WTC11 (cell line): ENCODE measurements at regions not wholly inside any gene's neighbourhood (a gene's known extent, or its start where the extent isn't known, plus 50 kb on each side); places are given as distances from the start of the nearest gene placed in this dataset.

Source experiments
- ATAC-seq: fragments of 200-7000 bp; cut with Tn5 transposase; 2 replicates; pipeline ENCODE4 v1.10.0; 2021; ENCODE audit warnings: mild to moderate bottlenecking, moderate library complexity
- CTCF ChIA-PET: fragments of 300-600 bp; sonication (Branson Sonifier 250); formaldehyde crosslinking; loops from one replicate; lab custom pipeline; 2021; ENCODE audit warnings: antibody characterized with exemption; lab: Charles Lee
- POLR2A ChIA-PET: fragments of 350-600 bp; sonication (Branson Sonifier 250); formaldehyde crosslinking; loops from one replicate; lab custom pipeline; 2021; ENCODE audit warnings: antibody characterized with exemption; lab: Charles Lee
- DNase-seq: peaks from one replicate; pipeline ENCODE4 v3.0.0; 2021; ENCODE audit warnings: low spot score
- H3K27ac Mint-ChIP-seq: 2 replicates; pipeline ENCODE4 v1.8.0; 2021; ENCODE audit warnings: mixed read lengths
- H3K27me3 Mint-ChIP-seq: 2 replicates; pipeline ENCODE4 v1.8.0; 2021; ENCODE audit warnings: low read depth, mild to moderate bottlenecking, moderate library complexity, mixed read lengths
- H3K36me3 Mint-ChIP-seq: 2 replicates; pipeline ENCODE4 v1.8.0; 2021; ENCODE audit warnings: mixed read lengths
- H3K4me1 Mint-ChIP-seq: 2 replicates; pipeline ENCODE4 v1.8.0; 2022; ENCODE audit warnings: mixed read lengths
- H3K4me3 Mint-ChIP-seq: 2 replicates; pipeline ENCODE4 v1.8.0; 2021; ENCODE audit warnings: mild to moderate bottlenecking, moderate library complexity, mixed read lengths
- H3K9me3 Mint-ChIP-seq: 2 replicates; pipeline ENCODE4 v1.8.0; 2021; ENCODE audit warnings: mixed read lengths
- E2F1 ChIP-seq: sonication (generic); formaldehyde crosslinking; IDR thresholded peaks from 2 replicates; pipeline ENCODE4 v1.8.0; 2022; ENCODE audit warnings: mild to moderate bottlenecking, missing genetic modification reagents
- E2F5 ChIP-seq: sonication (generic); formaldehyde crosslinking; IDR thresholded peaks from 2 replicates; pipeline ENCODE4 v1.8.1; 2022; ENCODE audit warnings: mild to moderate bottlenecking, moderate library complexity, missing genetic modification reagents
- ETV6 ChIP-seq: sonication (generic); formaldehyde crosslinking; IDR thresholded peaks from 2 replicates; pipeline ENCODE4 v1.8.1; 2022; ENCODE audit warnings: mild to moderate bottlenecking, missing genetic modification reagents
- FOXJ3 ChIP-seq: sonication (generic); formaldehyde crosslinking; IDR thresholded peaks from 2 replicates; pipeline ENCODE4 v1.9.0; 2021; ENCODE audit warnings: missing genetic modification reagents, mild to moderate bottlenecking, borderline replicate concordance
- MAX ChIP-seq: sonication (generic); formaldehyde crosslinking; IDR thresholded peaks from 2 replicates; pipeline ENCODE4 v1.8.0; 2022; ENCODE audit warnings: mild to moderate bottlenecking, missing genetic modification reagents
- NR1H2 ChIP-seq: sonication (generic); formaldehyde crosslinking; IDR thresholded peaks from 2 replicates; pipeline ENCODE4 v1.9.0; 2021; ENCODE audit warnings: mild to moderate bottlenecking, moderate library complexity, missing genetic modification reagents
- PRDM15 ChIP-seq: sonication (generic); formaldehyde crosslinking; IDR thresholded peaks from 2 replicates; pipeline ENCODE4 v1.8.0; 2022; ENCODE audit warnings: missing genetic modification reagents
- RELA ChIP-seq: sonication (generic); formaldehyde crosslinking; IDR thresholded peaks from 2 replicates; pipeline ENCODE4 v1.8.1; 2022; ENCODE audit warnings: missing genetic modification reagents, mild to moderate bottlenecking, borderline replicate concordance
- RORB ChIP-seq: fragments of 250-450 bp; sonication (Bioruptor Pico); IDR thresholded peaks from 2 replicates; pipeline ENCODE4 v1.9.0; 2021; ENCODE audit warnings: mild to moderate bottlenecking
- SMAD4 ChIP-seq: sonication (generic); formaldehyde crosslinking; IDR thresholded peaks from 2 replicates; pipeline ENCODE4 v1.8.0; 2022; ENCODE audit warnings: mild to moderate bottlenecking, missing genetic modification reagents
- SOX15 ChIP-seq: fragments of 250-450 bp; sonication (Bioruptor Pico); IDR thresholded peaks from 2 replicates; pipeline ENCODE4 v1.9.0; 2021; ENCODE audit warnings: mild to moderate bottlenecking
- TEAD4 ChIP-seq: sonication (generic); formaldehyde crosslinking; IDR thresholded peaks from 2 replicates; pipeline ENCODE4 v1.8.0; 2022; ENCODE audit warnings: mild to moderate bottlenecking, missing genetic modification reagents
- USF2 ChIP-seq: sonication (generic); formaldehyde crosslinking; IDR thresholded peaks from 2 replicates; pipeline ENCODE4 v1.8.1; 2023; ENCODE audit warnings: mild to moderate bottlenecking, missing genetic modification reagents, moderate library complexity
- ZBTB21 ChIP-seq: sonication (generic); formaldehyde crosslinking; IDR thresholded peaks from 2 replicates; pipeline ENCODE4 v1.8.1; 2023; ENCODE audit warnings: mild to moderate bottlenecking, missing genetic modification reagents, borderline replicate concordance
- ZBTB43 ChIP-seq: sonication (generic); formaldehyde crosslinking; IDR thresholded peaks from 2 replicates; pipeline ENCODE4 v1.8.1; 2023; ENCODE audit warnings: mild to moderate bottlenecking, missing genetic modification reagents
- ZNF232 ChIP-seq: sonication (generic); formaldehyde crosslinking; IDR thresholded peaks from 2 replicates; pipeline ENCODE4 v1.8.0; 2022; ENCODE audit warnings: mild to moderate bottlenecking, missing genetic modification reagents
- ZNF263 ChIP-seq: sonication (generic); formaldehyde crosslinking; IDR thresholded peaks from 2 replicates; pipeline ENCODE4 v1.8.1; 2022; ENCODE audit warnings: low read depth, mild to moderate bottlenecking, moderate library complexity, missing genetic modification reagents
- ZSCAN18 ChIP-seq: fragments of 250-450 bp; sonication (Bioruptor Pico); IDR thresholded peaks from 2 replicates; pipeline ENCODE4 v2.1.2; 2022; ENCODE audit warnings: mild to moderate bottlenecking, moderate library complexity
- TF ChIP-seq, protein P1 (sequence below): sonication (generic); formaldehyde crosslinking; IDR thresholded peaks from 2 replicates; pipeline ENCODE4 v1.8.1; 2022; ENCODE audit warnings: missing genetic modification reagents, borderline replicate concordance
- TF ChIP-seq, protein P2 (sequence below): sonication (generic); formaldehyde crosslinking; IDR thresholded peaks from 2 replicates; pipeline ENCODE4 v1.8.0; 2022; ENCODE audit warnings: mild to moderate bottlenecking, missing genetic modification reagents

DNA sequence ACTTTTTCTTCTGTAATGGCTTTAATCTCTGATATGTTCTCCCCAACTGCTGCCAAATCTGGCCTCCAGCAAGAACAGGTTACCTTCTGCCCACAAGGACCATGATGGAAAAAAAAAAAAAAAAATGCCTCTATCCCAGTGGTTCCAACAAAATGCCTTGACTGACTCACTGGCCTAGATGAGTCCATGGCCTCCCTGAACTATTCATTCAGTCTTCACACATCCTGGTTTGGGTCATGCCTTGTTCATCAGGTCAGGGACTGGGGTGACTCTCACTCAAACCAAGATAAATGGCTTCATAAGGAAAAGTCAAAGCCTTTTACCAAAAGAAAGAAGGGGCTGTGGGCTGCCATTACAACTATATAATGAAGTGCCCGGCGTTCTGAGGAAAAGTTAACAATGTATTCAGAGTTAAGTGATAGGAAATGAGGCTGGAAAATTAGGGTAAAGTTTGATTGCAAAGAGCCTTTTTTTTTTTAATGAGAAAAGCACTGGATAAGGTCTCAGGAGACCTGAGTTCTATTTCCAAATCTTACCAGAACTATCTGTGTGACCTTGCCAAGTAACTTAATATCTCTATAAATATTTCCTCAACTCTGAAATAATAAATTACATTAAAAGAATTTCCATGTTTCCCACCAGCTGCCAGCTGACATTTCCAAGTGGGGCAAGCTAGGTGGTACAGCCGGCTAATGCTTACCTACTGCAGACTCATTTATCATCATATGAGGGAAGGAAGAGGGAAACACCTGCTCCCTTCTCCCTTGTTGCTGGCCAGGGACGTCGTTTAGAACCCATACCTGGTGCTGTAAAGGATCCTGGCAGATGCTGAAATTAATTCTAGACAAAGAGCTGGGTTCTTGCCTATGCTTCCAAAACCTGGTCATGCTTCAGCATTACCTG, 380.0 kb upstream of the MARCKS start (continued):
- TF ChIP-seq, protein P1, sequence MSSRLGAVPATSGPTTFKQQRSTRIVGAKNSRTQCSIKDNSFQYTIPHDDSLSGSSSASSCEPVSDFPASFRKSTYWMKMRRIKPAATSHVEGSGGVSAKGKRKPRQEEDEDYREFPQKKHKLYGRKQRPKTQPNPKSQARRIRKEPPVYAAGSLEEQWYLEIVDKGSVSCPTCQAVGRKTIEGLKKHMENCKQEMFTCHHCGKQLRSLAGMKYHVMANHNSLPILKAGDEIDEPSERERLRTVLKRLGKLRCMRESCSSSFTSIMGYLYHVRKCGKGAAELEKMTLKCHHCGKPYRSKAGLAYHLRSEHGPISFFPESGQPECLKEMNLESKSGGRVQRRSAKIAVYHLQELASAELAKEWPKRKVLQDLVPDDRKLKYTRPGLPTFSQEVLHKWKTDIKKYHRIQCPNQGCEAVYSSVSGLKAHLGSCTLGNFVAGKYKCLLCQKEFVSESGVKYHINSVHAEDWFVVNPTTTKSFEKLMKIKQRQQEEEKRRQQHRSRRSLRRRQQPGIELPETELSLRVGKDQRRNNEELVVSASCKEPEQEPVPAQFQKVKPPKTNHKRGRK (CRISPR knock-in tag): no peak
- TF ChIP-seq ZNF263 (CRISPR knock-in tag) (no peak), ZSCAN18 (CRISPR knock-in tag) (no peak), NR1H2 (no peak), SMAD4 (CRISPR knock-in tag) (no peak)
- TF ChIP-seq, all 79 proteins: peak for 0

- Mint-ChIP-seq H3K4me1 (peaks cover 10% of the 10 kb centered on the region), H3K36me3 (no peaks in the 10 kb centered on the region), H3K27ac (no peak overlapping the region), H3K27me3 (no peaks in the 10 kb centered on the region; the same call in 1 of the 2 replicates), H3K4me3 (no peak overlapping the region), H3K9me3 (no peaks in the 10 kb centered on the region)
- POLR2A ChIA-PET: no interaction called here
- DNase-seq: no peak
- CTCF ChIA-PET: interaction anchor here (0.6 kb wide), 1 partner anchor 326 kb away, joined by 3 read pairs; no protein-coding TSS in a partner anchor
- no peak for ATAC-seq
- TF ChIP-seq, protein P1 (CRISPR knock-in tag): no peak
- TF ChIP-seq USF2 (CRISPR knock-in tag) (no peak), ZNF232 (CRISPR knock-in tag) (no peak), PRDM15 (CRISPR knock-in tag) (no peak), SOX15 (no peak), ETV6 (CRISPR knock-in tag) (no peak), E2F5 (CRISPR knock-in tag) (no peak), MAX (CRISPR knock-in tag) (no peak), RORB (CRISPR knock-in tag) (no peak), RELA (CRISPR knock-in tag) (no peak), FOXJ3 (CRISPR knock-in tag) (no peak), ZBTB21 (CRISPR knock-in tag) (no peak), E2F1 (CRISPR knock-in tag) (no peak), ZBTB43 (no peak), TEAD4 (no peak)
- TF ChIP-seq, protein P2, sequence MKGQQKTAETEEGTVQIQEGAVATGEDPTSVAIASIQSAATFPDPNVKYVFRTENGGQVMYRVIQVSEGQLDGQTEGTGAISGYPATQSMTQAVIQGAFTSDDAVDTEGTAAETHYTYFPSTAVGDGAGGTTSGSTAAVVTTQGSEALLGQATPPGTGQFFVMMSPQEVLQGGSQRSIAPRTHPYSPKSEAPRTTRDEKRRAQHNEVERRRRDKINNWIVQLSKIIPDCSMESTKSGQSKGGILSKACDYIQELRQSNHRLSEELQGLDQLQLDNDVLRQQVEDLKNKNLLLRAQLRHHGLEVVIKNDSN (CRISPR knock-in tag): no peak
Observed at GRCh38 chr6:113480616-113481015, 376.5 kb upstream of the MARCKS start.
